ENCODE measurements at regions not wholly inside any gene's neighbourhood (a gene's known extent, or its start where the extent isn't known, plus 50 kb on each side); places are given as distances from the start of the nearest gene placed in this dataset.
A peak's percentile ranks its signal among the peaks of the same experiment; 100 is the strongest.

DNA sequence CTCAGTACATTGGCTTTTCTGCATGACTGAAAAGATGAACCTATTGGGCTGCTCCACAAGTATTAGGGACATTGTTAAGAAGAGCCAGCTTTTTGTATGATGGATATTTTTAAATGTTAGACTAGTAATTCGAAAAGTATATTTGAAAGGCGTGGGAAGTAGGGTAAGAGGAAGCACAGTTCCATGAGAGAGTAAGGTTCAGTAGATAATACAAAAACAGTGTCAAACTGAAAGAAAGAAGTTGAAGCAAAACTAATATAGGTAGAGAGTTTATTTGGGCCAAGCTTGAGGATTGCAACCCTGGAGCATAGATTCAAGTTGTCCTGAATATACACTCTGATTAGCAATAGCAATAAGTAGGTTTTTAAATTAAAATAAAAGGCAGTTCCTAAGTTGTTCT, 193.9 kb downstream of the RASSF9 start:
- DNase-seq: no peak

DNA sequence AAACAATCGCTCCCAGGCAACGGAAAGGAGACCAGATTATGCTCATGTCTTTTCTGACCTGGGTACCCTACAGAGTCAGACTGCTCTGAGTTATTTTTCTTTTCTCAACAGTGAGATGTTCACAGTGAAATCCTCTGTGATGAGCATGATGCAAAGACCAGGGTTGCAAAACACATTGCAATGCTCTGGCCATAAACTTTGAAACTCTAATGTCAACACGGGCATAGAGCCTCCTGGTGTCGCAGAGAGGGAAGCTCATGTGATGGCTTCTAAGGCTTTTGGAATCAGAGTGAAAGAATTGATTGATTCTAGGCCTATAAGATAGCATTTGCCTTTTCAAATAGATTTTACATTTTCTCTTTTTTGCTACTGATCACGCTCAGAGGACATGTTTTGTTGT, 193.4 kb downstream of the RASSF9 start:
- peak; percentile 76 for DNase-seq

- DNase-seq: no peak
Measured at GRCh38 chr12:85644508-85644907, 191.7 kb downstream of the RASSF9 start.

DNA sequence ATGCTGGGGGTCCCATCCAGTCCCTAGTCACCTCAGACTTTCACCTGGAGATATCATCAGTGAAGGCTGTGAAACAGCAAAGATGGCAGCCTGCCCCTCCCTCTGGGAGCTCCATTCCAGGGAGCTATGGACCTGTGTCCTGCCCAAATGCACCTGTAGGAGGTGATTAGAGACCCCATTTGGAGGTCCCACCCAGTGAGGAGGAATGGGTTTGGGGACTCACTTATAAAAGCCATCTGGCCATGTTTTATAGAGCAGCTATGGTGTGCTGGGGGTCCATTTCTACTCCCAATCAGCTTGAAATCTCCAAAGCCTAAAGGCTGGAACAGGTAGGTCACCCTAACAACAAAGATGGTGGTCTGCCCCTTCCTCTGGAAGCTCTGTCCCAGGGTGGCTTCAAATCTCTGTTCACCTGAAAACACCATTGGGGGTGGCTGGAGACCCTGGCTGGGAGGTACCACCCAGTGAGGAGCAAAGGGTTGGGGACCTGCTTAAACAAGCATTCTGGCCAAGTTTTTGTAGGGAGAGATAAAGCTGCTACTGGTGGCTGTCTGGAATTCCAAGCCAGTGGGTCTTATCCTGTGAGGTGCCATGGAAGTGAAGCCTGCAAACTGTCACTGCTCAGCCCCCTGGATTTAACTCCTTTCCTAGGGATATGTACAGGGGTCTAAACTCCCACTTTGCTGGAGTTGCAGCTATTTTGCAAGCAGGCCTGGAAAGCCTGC, 182.3 kb downstream of the RASSF9 start:
- DNase-seq: no peak

DNA sequence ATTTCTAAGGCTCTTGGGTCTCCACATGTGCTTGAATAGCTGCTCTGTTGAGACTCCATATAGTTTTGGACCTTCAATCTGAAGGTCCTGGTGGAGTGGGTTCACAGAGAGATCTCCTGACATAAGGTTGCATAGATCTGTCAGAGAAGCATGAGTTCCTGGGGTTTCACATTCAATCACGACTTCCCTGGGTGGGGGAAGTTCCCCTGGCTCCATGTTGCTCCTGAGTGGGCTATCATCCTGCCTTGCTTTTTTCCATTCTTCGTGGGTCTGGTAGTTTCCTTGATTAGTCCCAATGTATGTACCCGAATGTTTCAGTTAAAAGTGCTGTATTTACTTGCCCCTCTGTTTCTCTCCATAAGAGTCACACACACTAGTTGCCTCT, 181.8 kb downstream of the RASSF9 start:
- DNase-seq: no peak

- DNase-seq: no peak
Measured at GRCh38 chr12:85656561-85656960, 179.6 kb downstream of the RASSF9 start.

GRCh38 chr12:85657251-85657650, 179.0 kb downstream of the RASSF9 start:
- no peak for DNase-seq

GRCh38 chr12:85657836-85658630, 178.2 kb downstream of the RASSF9 start:
- DNase-seq: no peak

DNA sequence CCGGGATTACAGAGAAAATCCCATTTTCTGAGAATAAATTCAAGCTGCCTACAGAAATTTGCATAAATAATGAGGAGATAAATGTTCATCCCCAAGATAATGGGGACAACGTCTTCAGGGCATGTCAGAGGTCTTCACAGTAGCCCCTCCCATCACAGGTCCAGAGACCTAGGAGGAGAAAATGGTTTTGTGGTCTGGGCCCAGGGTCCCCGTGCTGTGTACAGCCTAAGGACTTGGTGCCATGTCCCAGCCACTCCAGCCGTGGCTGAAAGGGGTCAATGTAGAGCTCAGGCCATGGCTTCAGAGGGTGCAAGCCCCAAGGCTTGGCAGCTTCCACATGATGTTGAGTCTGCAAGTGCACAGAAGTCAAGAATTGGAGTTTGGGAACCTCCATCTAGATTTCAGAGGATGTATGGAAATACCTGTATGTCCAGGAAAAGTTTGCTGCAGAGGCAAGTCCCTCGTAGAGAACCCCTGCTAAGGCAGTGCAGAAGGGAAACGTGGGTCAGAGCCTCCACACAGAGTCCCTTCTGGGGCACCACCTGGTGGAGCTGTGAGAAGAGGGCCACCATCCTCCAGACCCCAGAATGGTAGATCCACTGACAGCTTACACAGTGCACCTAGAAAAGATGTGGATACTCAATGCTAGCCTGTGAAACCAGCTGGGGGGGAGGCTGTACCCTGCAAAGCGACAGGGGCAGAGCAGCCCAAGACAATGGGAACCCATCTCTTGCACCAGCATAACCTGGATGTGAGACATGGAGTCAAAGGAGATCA, 176.3 kb downstream of the RASSF9 start:
- DNase-seq: no peak

DNA sequence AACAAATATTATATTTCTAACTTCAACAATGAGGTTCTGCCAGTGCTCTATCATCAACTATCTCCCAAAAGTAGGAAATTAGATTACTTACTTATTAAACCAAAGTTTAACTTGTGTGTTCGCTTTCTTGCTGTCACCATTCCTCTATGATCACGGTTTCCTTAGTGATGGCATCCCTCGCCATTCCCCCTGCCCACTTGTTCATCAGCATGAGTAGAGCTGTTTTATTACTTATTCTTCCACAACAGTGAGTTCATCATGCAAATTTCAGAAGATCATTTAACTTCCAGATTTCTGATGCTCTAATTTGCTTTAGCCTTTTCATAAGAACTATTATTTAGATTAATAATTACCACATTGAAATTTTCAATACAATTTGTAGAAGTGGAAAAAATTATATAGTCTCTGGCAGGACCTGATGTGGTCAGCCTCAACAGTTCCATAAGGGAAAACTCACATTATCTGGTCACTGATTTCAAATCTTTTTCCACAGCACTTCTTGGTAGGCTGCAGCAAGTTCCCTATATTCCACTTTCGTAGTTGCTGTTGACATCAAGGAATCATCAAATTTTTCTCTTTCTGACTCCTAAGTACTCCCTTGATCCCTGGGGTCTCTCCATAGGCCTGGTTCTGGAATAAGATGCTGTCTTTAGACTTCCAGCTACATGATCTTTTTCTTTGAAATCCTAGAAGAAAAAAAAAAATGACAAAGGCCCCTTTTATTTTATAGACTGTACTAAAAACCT, 174.6 kb downstream of the RASSF9 start:
- no peak for DNase-seq

DNA sequence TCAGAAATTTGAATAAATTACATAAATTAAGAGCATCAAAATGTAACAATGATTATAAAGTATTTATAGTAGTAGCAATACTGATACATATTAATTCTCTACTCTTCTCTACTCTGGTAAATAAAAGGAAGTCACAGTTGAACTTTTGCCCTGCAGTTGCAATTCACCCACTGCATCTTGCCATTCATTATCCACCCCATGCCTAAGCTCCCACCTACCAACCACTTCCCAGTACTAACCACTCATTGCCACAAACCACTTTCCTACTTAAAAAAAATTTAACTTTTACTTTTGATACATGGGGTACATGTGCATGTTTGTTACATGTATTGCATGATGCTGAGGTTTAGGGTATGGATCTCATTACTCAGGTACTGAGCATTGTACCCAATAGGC, 174.0 kb downstream of the RASSF9 start:
- no peak for DNase-seq

- DNase-seq: no peak
Measured at GRCh38 chr12:85663631-85664030, 172.6 kb downstream of the RASSF9 start.

GRCh38 chr12:85664429-85664828, 171.8 kb downstream of the RASSF9 start:
- DNase-seq: no peak

GRCh38 chr12:85669911-85670310, 166.3 kb downstream of the RASSF9 start:
- no peak for DNase-seq

DNA sequence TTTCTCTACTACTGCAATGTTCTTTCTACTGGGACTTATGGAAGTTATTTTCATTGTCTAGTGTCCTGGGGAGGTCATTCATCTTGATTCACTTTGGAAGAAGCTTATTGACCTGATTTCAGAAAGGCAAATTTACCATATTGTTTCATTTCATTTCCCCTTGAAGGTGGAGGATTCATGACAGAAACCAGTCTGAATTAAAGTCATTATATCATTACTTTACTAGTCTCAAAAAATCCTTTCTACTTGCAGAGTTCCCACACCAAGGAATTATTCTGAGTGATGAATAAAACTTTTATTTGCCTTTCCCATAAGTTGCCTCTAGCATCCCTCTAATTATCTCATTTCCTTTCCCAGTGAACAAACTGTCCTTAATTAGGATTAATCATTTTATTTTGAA, 163.8 kb downstream of the RASSF9 start:
- DNase-seq: no peak

DNA sequence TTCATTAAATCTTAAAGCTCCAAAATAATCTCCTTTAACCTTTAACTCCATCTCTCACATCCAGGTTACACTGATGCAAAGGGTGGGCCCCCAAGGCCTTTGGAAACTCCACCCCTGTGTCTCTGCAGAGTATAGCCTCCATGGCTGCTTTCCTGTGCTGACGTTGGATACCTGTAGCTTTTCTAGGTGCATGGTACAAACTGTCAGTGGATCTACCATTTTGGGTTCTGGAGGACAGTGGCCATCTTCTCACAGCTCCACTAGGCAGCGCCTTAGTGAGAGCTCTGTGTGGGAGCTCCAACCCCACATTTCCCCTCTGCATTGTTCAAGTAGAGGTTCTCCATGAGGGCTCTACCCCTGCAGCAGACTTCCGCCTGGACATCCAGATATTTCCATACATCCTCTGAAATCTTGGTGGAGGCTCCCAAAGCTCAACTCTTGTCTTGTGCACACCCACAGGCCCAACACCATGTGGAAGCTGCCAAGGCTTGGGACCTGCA, 162.2 kb downstream of the RASSF9 start:
- no peak for DNase-seq

- no peak for DNase-seq
Measured at GRCh38 chr12:85676816-85677749, 159.1 kb downstream of the RASSF9 start.

DNA sequence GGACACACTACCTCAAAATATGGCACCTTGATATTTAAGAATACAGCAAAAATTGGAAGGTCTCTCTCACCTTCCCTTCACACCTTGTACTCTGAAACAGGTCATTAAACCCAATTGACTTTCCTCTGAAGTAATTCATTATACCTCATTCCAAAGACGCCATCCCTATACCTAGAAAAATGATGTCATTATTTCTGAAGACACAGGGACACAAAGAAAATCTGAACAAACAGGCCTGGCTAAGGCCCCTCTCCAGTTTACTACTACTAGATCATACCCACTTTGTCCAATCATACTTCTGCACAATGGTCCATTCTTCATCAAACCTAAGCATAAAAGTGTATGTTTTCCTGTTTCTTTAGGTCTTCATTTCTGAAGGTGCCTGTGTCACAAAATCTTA, 156.9 kb downstream of the RASSF9 start:
- DNase-seq: no peak

DNA sequence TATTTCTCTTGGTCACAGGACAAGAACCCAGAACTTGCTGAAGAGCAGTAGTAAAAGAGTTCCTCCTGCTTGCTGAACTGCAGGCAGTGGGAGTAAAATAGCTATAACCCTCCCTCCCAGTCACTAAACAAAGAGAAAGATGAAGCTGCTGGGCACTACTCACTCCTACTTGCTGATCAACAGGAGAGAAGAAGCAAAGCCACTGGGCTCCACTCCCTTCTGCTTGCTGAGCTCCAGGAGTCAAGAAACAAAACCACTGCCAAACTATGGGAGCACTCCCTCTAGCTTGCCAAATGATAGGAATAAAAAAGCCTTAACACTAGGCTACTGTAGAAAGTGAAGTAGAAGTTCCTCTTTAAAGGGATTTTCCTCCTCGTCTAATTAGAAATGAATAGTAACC, 155.3 kb downstream of the RASSF9 start:
- no peak for DNase-seq

- no peak for DNase-seq
Measured at GRCh38 chr12:85681333-85681732, 154.9 kb downstream of the RASSF9 start.

GRCh38 chr12:85683051-85683450, 153.2 kb downstream of the RASSF9 start:
- DNase-seq: no peak

GRCh38 chr12:85688837-85689236, 147.4 kb downstream of the RASSF9 start:
- no peak for DNase-seq
